HepG2 (cell line): ENCODE measurements at regions not wholly inside any gene's neighbourhood (a gene's known extent, or its start where the extent isn't known, plus 50 kb on each side); places are given as distances from the start of the nearest gene placed in this dataset.

Source experiments
- ATAC-seq: fragments of 200-7000 bp; cut with Tn5 transposase; 3 replicates; pipeline ENCODE4 v1.9.1; 2020; ENCODE audit warnings: mild to moderate bottlenecking, moderate library complexity
- BruUV-seq: library from RNA; stranded (reverse); fragments of 400-500 nt; replicated peaks from 2 replicates; lab custom pipeline; 2021; lab: Mats Ljungman, UMichigan
- CTCF ChIA-PET: fragments of 300-600 bp; formaldehyde crosslinking; extraction: SDS; loops from one replicate; lab custom pipeline; 2021; ENCODE audit warnings: low total read pairs, inconsistent platforms, low intra/inter-chr PET ratio; lab: Yijun Ruan, JAX
- POLR2A ChIA-PET: fragments of 350-600 bp; sonication (Branson Sonifier 250); formaldehyde crosslinking; loops from one replicate; lab custom pipeline; 2020; ENCODE audit warnings: antibody characterized with exemption, inconsistent platforms; lab: Yijun Ruan, JAX
- DNase-seq: peaks from one replicate; pipeline ENCODE4 v3.0.0-alpha.2; 2015; ENCODE audit warnings: low spot score
- FAIRE-seq: peaks from 3 replicates; lab custom pipeline; 2011; peaks lifted over from hg19 to GRCh38; lab: Jason Lieb, UNC
- H2AFZ ChIP-seq: one replicate; pipeline ENCODE4 v1.6.1; 2011; ENCODE audit warnings: low read length, inconsistent platforms
- H3K27ac ChIP-seq: fragments of 300-600 bp; 3 replicates; pipeline ENCODE4 v1.8.0; 2011; ENCODE audit warnings: mixed run types, mild to moderate bottlenecking, mixed read lengths, low read length, inconsistent platforms; ENCODE audit not compliant: insufficient read depth; ENCODE audit errors: extremely low read length
- H3K27me3 ChIP-seq, 2 experiments: fragments of 200-600 bp in 1 of 2; 2 replicates in 1 of 2; 3 replicates in 1 of 2; pipeline versions ENCODE4 v1.6.0 to v1.8.0; 2011; ENCODE audit warnings: low read length in 2 of 2, mild to moderate bottlenecking in 2 of 2, moderate library complexity in 2 of 2, inconsistent platforms in 1 of 2; ENCODE audit not compliant: insufficient read depth in 2 of 2, control insufficient read depth in 1 of 2
- H3K36me3 ChIP-seq, 2 experiments: fragments of 200-600 bp in 1 of 2; replicated peaks in 1 of 2; 2 replicates in 1 of 2; 3 replicates in 1 of 2; pipeline versions ENCODE4 v1.5.1 to v1.8.0; 2011; ENCODE audit warnings: low read length in 2 of 2, inconsistent platforms in 1 of 2; ENCODE audit not compliant: insufficient read depth in 2 of 2, control insufficient read depth in 1 of 2
- H3K4me1 ChIP-seq: 2 replicates; pipeline ENCODE4 v1.5.1; 2012; ENCODE audit warnings: low read length, inconsistent platforms; ENCODE audit not compliant: insufficient read depth
- H3K4me2 ChIP-seq: 2 replicates; pipeline ENCODE4 v1.6.0; 2011; ENCODE audit warnings: low read depth, low read length, inconsistent platforms
- H3K4me3 ChIP-seq, 3 experiments: fragments of 200-600 bp in 1 of 3; sonication (generic), shearing (Covaris generic) in 1 of 3; replicated peaks in 1 of 3; 2 replicates each; pipeline ENCODE4 v1.5.1; 2011 to 2016; ENCODE audit warnings: low read length in 3 of 3, inconsistent platforms in 2 of 3, low read depth in 2 of 3, mild to moderate bottlenecking in 2 of 3, control low read depth in 1 of 3, mixed read lengths in 1 of 3; ENCODE audit not compliant: insufficient read depth in 1 of 3
- H3K79me2 ChIP-seq: one replicate; pipeline ENCODE4 v1.6.1; 2011; ENCODE audit warnings: low read length, inconsistent platforms; ENCODE audit not compliant: insufficient read depth
- H3K9ac ChIP-seq: 2 replicates; pipeline ENCODE4 v1.6.0; 2011; ENCODE audit warnings: mild to moderate bottlenecking, low read depth, low read length, inconsistent platforms; ENCODE audit not compliant: insufficient read depth
- H3K9me3 ChIP-seq: 2 replicates; pipeline ENCODE4 v1.5.1; 2012; ENCODE audit warnings: mild to moderate bottlenecking, low read length
- H4K20me1 ChIP-seq: 2 replicates; pipeline ENCODE4 v1.6.0; 2011; ENCODE audit warnings: inconsistent platforms, mild to moderate bottlenecking, low read length, moderate library complexity; ENCODE audit not compliant: insufficient read depth
- AKAP8 ChIP-seq: sonication (generic); formaldehyde crosslinking; IDR thresholded peaks from 2 replicates; pipeline ENCODE4 v1.5.1; 2020; ENCODE audit warnings: mild to moderate bottlenecking, missing genetic modification reagents
- ATF7-NPFF ChIP-seq: sonication (generic); formaldehyde crosslinking; IDR thresholded peaks from 2 replicates; pipeline ENCODE4 v1.8.1; 2023; ENCODE audit warnings: mild to moderate bottlenecking, low read depth, missing genetic modification reagents, moderate library complexity
- CCAR2 ChIP-seq: fragments of 200-400 bp; formaldehyde crosslinking; optimal IDR thresholded peaks from 2 replicates; pipeline ENCODE3; 2018; ENCODE audit warnings: low read depth, mild to moderate bottlenecking, low read length, moderate library complexity
- HOXD1 ChIP-seq: sonication (generic); formaldehyde crosslinking; IDR thresholded peaks from 2 replicates; pipeline ENCODE4 v1.5.0; 2020; ENCODE audit warnings: missing genetic modification reagents
- IKZF1 ChIP-seq: fragments of 450-650 bp; IDR thresholded peaks from 2 replicates; pipeline ENCODE4 v1.7.1; 2016
- NCOA1 ChIP-seq: sonication (generic); formaldehyde crosslinking; IDR thresholded peaks from 2 replicates; pipeline ENCODE4 v1.9.0; 2021; ENCODE audit warnings: missing genetic modification reagents
- NFE2L1 ChIP-seq: sonication (generic); formaldehyde crosslinking; IDR thresholded peaks from 2 replicates; pipeline ENCODE4 v1.4.0; 2020; ENCODE audit warnings: missing genetic modification reagents, mild to moderate bottlenecking, borderline replicate concordance
- RBM22 ChIP-seq: fragments of 200-400 bp; formaldehyde crosslinking; optimal IDR thresholded peaks from 2 replicates; pipeline ENCODE3; 2017; ENCODE audit warnings: mild to moderate bottlenecking, low read length, moderate library complexity
- ZBTB40 ChIP-seq, 2 experiments: fragments of 450-650 bp in 1 of 2; sonication (generic) in 1 of 2; formaldehyde crosslinking in 1 of 2; IDR thresholded peaks; 2 replicates each; pipeline versions ENCODE4 v1.6.1 to v1.8.0; 2016 to 2022; ENCODE audit warnings: antibody characterized with exemption in 1 of 2, mild to moderate bottlenecking in 1 of 2, missing genetic modification reagents in 1 of 2
- ZGPAT ChIP-seq: IDR thresholded peaks from 2 replicates; pipeline ENCODE4 v1.6.1; 2016; ENCODE audit warnings: mild to moderate bottlenecking
- ZNF124 ChIP-seq: sonication (generic); formaldehyde crosslinking; IDR thresholded peaks from 2 replicates; pipeline ENCODE4 v1.4.0; 2020; ENCODE audit warnings: missing genetic modification reagents
- ZNF572 ChIP-seq: sonication (generic); formaldehyde crosslinking; IDR thresholded peaks from 2 replicates; pipeline ENCODE4 v1.5.1; 2020; ENCODE audit warnings: mild to moderate bottlenecking, missing genetic modification reagents
- ZNF629 ChIP-seq: sonication (generic); formaldehyde crosslinking; conservative IDR thresholded peaks from 2 replicates; pipeline ENCODE4 v1.5.0; 2020; ENCODE audit warnings: missing genetic modification reagents
- ZSCAN5A ChIP-seq: sonication (generic); formaldehyde crosslinking; IDR thresholded peaks from 2 replicates; pipeline ENCODE4 v1.8.0; 2022; ENCODE audit warnings: mild to moderate bottlenecking, missing genetic modification reagents, borderline replicate concordance
- WGBS: methylation state at CpG from one replicate; pipeline ENCODE4 v1.1.6; 2017; ENCODE audit warnings: low lambda C conversion rate; 5-methylcytosine and 5-hydroxymethylcytosine counted together
- in situ Hi-C: cut with HindIII; loops from 2 replicates; pipeline ENCODE4 v1.10.0; 2017; ENCODE audit warnings: low pct_unique_long_range_greater_than_20kb; ENCODE audit not compliant: extremely low pct_ligation_motif_present
- intact Hi-C: fragments of 100-400 bp; cut with micrococcal nuclease; formaldehyde crosslinking; loops from one replicate; pipeline ENCODE4 v1.10.0; 2022; ENCODE audit not compliant: unreplicated experiment

GRCh38 chr13:81133066-81133465, 792.1 kb upstream of the SPRY2 start:
- in situ Hi-C loops (no loop called here), intact Hi-C loops (no loop called here)
- H3K4me1 ChIP-seq: no peaks in the 10 kb centered on the region
- H2AFZ ChIP-seq: no peak overlapping the region
- no peaks in the 10 kb centered on the region for H3K27me3 ChIP-seq
- FAIRE-seq (no peak), DNase-seq (no peak), ATAC-seq (no peak)
- no peak for TF ChIP-seq ZGPAT (CRISPR knock-in tag)
- TF ChIP-seq ZBTB40 (IDR thresholded peaks at IDR 0.05): no peak
- no peak for TF ChIP-seq ZBTB40 (CRISPR knock-in tag; IDR thresholded peaks at IDR 0.05)
- TF ChIP-seq ZNF124 (CRISPR knock-in tag): no peak
- TF ChIP-seq HOXD1 (CRISPR knock-in tag): no peak
- no peak for TF ChIP-seq NFE2L1 (CRISPR knock-in tag)
- TF ChIP-seq CCAR2: no peak
- no peak for TF ChIP-seq IKZF1
- no peak for TF ChIP-seq RBM22
- TF ChIP-seq ZNF629 (CRISPR knock-in tag): no peak
- no peak for TF ChIP-seq ZNF572 (CRISPR knock-in tag)
- no peak for TF ChIP-seq NCOA1 (CRISPR knock-in tag)
- TF ChIP-seq ZSCAN5A (CRISPR knock-in tag): no peak
- TF ChIP-seq AKAP8: no peak
- no peak for TF ChIP-seq ATF7-NPFF (CRISPR knock-in tag)
- H3K4me3 ChIP-seq: no peak overlapping the region
- H3K9ac ChIP-seq: no peak overlapping the region
- ChIA-PET CTCF (no interaction called here), POLR2A (no interaction called here)
- no peaks in the 10 kb centered on the region for H3K9me3 ChIP-seq
- no peaks in the 10 kb centered on the region for H3K79me2 ChIP-seq
- H3K27ac ChIP-seq: no peak overlapping the region
- no TSS peak for BruUV-seq
- no peak overlapping the region for H3K4me2 ChIP-seq
- 75% methylated on average over 1 of the region's 1 CpG for WGBS
- no peaks in the 10 kb centered on the region for H3K36me3 ChIP-seq
- no peaks in the 10 kb centered on the region for H4K20me1 ChIP-seq
